NCI-H526 treated with DMSO at 0.1 percent for 48 hours (cell line): ENCODE measurements at regions not wholly inside any gene's neighbourhood (a gene's known extent, or its start where the extent isn't known, plus 50 kb on each side); places are given as distances from the start of the nearest gene placed in this dataset.

Source experiments
- DNase-seq: peaks from one replicate; lab custom pipeline; 2025; lab: John Stamatoyannopoulos, UW

GRCh38 chr13:33711436-33711835 is 106.5 kb upstream of the RFC3 start:
- no peak for DNase-seq

GRCh38 chr13:33717775-33718174 is 100.2 kb upstream of the RFC3 start:
- no peak for DNase-seq

- DNase-seq: peak; percentile 62
Measured at GRCh38 chr13:33721724-33722123, 96.2 kb upstream of the RFC3 start.

GRCh38 chr13:33722216-33722915 is 95.6 kb upstream of the RFC3 start:
- peak; percentile 60 for DNase-seq

GRCh38 chr13:33723365-33723764 is 94.6 kb upstream of the RFC3 start:
- no peak for DNase-seq

GRCh38 chr13:33723772-33724435 is 94.0 kb upstream of the RFC3 start:
- peak; percentile 98 for DNase-seq

- DNase-seq: no peak
Measured at GRCh38 chr13:33725340-33725739, 92.6 kb upstream of the RFC3 start.

GRCh38 chr13:33727297-33728083 is 90.5 kb upstream of the RFC3 start:
- DNase-seq: no peak

- DNase-seq: no peak
Measured at GRCh38 chr13:33728271-33729037, 89.5 kb upstream of the RFC3 start.

- DNase-seq: no peak
Measured at GRCh38 chr13:33730147-33730546, 87.8 kb upstream of the RFC3 start.

- no peak for DNase-seq
Measured at GRCh38 chr13:33730619-33731018, 87.3 kb upstream of the RFC3 start.

- no peak for DNase-seq
Measured at GRCh38 chr13:33735276-33735675, 82.7 kb upstream of the RFC3 start.

- DNase-seq: no peak
Measured at GRCh38 chr13:33739254-33739653, 78.7 kb upstream of the RFC3 start.

GRCh38 chr13:33740134-33740538 is 77.8 kb upstream of the RFC3 start:
- DNase-seq: no peak

- DNase-seq: no peak
Measured at GRCh38 chr13:33742321-33742720, 75.6 kb upstream of the RFC3 start.

- DNase-seq: no peak
Measured at GRCh38 chr13:33743438-33744368, 74.2 kb upstream of the RFC3 start.

- peak; percentile 67 for DNase-seq
Measured at GRCh38 chr13:33744589-33745369, 73.2 kb upstream of the RFC3 start.

- DNase-seq: peak; percentile 93
Measured at GRCh38 chr13:33745370-33746324, 72.3 kb upstream of the RFC3 start.

GRCh38 chr13:33746867-33747266 is 71.1 kb upstream of the RFC3 start:
- DNase-seq: no peak
